ENCODE measurements at regions not wholly inside any gene's neighbourhood (a gene's known extent, or its start where the extent isn't known, plus 50 kb on each side); places are given as distances from the start of the nearest gene placed in this dataset.
"Not testable (repeated sequence)": the region's sequence is repeated elsewhere in the genome, so short reads cannot be mapped to it uniquely, and the experiment has no call there.

DNA sequence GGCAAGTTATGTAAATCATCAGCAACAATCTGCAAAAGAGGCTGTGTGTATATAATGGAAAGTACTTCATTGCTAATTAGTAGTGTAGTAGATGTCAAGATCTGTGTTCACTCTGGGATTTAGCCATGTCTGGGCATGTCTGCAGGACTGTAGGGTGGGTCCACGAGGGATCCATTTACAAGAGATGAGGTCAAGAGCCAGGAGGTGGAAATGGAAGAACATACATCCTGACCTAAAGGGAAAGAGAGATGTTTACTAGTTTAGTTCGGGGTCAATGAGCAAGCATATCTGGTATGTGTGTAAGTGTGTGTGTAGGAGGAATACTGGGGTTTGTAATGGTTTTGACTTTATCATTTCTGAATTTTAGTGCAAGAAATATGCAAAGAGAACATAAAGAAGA, 171.5 kb upstream of the NANOGP8 start:
- Histone ChIP-seq H3K4me3 (ENCODE audit: insufficient read depth in 1 of 2, low read depth in 1 of 2, low read length in 2 of 2) (no peak overlapping the region), H3K27me3 (ENCODE audit: control insufficient read depth in 1 of 2, insufficient read depth in 1 of 2, low read length in 2 of 2) (no peaks in the 10 kb centered on the region), H3K4me2 (ENCODE audit: low read length, poor library complexity, severe bottlenecking) (no peak overlapping the region), H2BK15ac (ENCODE audit: low read depth, poor library complexity, severe bottlenecking) (peak overlapping the region; percentile 92), H3K23ac (ENCODE audit: low read length in 2 of 2) (no peak overlapping the region), H3K4me1 (ENCODE audit: control insufficient read depth, insufficient read depth, low read depth, low read length) (peaks cover 1% of the 10 kb centered on the region), H2BK12ac (ENCODE audit: low read length in 2 of 2) (no peak overlapping the region), H3K4ac (ENCODE audit: low read depth in 1 of 2, low read length in 2 of 2) (no peak overlapping the region), H3K9me3 (ENCODE audit: control insufficient read depth, low read length) (no peaks in the 10 kb centered on the region), H4K8ac (ENCODE audit: low read length) (no peak overlapping the region), H3K36me3 (ENCODE audit: control insufficient read depth in 1 of 2, insufficient read depth in 2 of 2, low read depth in 1 of 2, low read length in 2 of 2) (no peaks in the 10 kb centered on the region), H3K18ac (ENCODE audit: low read depth in 1 of 2, low read length in 2 of 2) (peak overlapping the region in 1 of 2 experiments; percentile 40), H2BK5ac (ENCODE audit: low read depth, low read length, poor library complexity, severe bottlenecking) (no peak overlapping the region), H3K14ac (ENCODE audit: low read length in 2 of 2) (no peak overlapping the region), H3K9ac (ENCODE audit: low read length) (no peak overlapping the region), H4K91ac (ENCODE audit: low read length) (no peak overlapping the region), H3K79me1 (replicated peaks; ENCODE audit: low read length, poor library complexity, severe bottlenecking) (no peaks in the 10 kb centered on the region), H3K27ac (ENCODE audit: low read length, poor library complexity, severe bottlenecking) (no peak overlapping the region), H2AK5ac (ENCODE audit: low read length, severe bottlenecking) (no peak overlapping the region), H2AFZ (ENCODE audit: low read depth, low read length) (no peak overlapping the region), H2BK120ac (ENCODE audit: low read depth, low read length) (no peak overlapping the region)
- peak; percentile 17 for DNase-seq
- WGBS, result 17% methylated on average over 2 of the region's 2 CpGs

DNA sequence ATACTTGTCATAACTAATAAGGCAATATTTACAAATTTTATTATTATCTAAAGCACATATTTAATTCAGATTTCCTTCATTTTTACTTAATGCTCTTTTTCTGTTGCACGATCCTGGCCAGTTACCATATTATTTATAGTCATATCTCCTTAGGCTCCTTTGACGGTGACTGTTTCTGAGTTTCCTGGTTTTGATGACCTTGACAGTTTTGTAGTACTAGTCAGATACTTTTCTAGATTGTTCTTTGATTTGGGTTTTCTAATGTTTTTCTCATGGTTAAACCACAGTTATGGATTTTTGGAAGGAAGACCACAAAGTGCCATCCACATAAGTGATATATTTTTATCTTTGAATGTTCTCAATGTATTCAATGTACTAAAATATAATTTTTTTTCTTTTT, 171.0 kb upstream of the NANOGP8 start:
- no peak overlapping the region for H4K91ac ChIP-seq (ENCODE audit: low read length)
- H2BK5ac ChIP-seq (ENCODE audit: low read depth, low read length, poor library complexity, severe bottlenecking), result no peak overlapping the region
- no peaks in the 10 kb centered on the region for H3K27me3 ChIP-seq (ENCODE audit: control insufficient read depth in 1 of 2, insufficient read depth in 1 of 2, low read length in 2 of 2)
- H3K23ac ChIP-seq (ENCODE audit: low read length in 2 of 2), result no peak overlapping the region
- H3K4me2 ChIP-seq (ENCODE audit: low read length, poor library complexity, severe bottlenecking), result no peak overlapping the region
- no peak for DNase-seq
- 32% methylated on average over 2 of the region's 2 CpGs for WGBS
- H3K18ac ChIP-seq (ENCODE audit: low read depth in 1 of 2, low read length in 2 of 2), result no peak overlapping the region
- no peak overlapping the region for H3K9ac ChIP-seq (ENCODE audit: low read length)
- no peak overlapping the region for H2BK15ac ChIP-seq (ENCODE audit: low read depth, poor library complexity, severe bottlenecking)
- no peaks in the 10 kb centered on the region for H3K9me3 ChIP-seq (ENCODE audit: control insufficient read depth, low read length)
- H3K4me1 ChIP-seq (ENCODE audit: control insufficient read depth, insufficient read depth, low read depth, low read length), result peaks cover 1% of the 10 kb centered on the region
- no peaks in the 10 kb centered on the region for H3K36me3 ChIP-seq (ENCODE audit: control insufficient read depth in 1 of 2, insufficient read depth in 2 of 2, low read depth in 1 of 2, low read length in 2 of 2)
- H3K79me1 ChIP-seq (replicated peaks; ENCODE audit: low read length, poor library complexity, severe bottlenecking), result no peaks in the 10 kb centered on the region
- H2BK120ac ChIP-seq (ENCODE audit: low read depth, low read length), result no peak overlapping the region
- no peak overlapping the region for H3K4ac ChIP-seq (ENCODE audit: low read depth in 1 of 2, low read length in 2 of 2)
- no peak overlapping the region for H2AFZ ChIP-seq (ENCODE audit: low read depth, low read length)
- H3K4me3 ChIP-seq (ENCODE audit: insufficient read depth in 1 of 2, low read depth in 1 of 2, low read length in 2 of 2), result no peak overlapping the region
- H4K8ac ChIP-seq (ENCODE audit: low read length), result no peak overlapping the region
- H2BK12ac ChIP-seq (ENCODE audit: low read length in 2 of 2), result no peak overlapping the region
- no peak overlapping the region for H3K27ac ChIP-seq (ENCODE audit: low read length, poor library complexity, severe bottlenecking)
- no peak overlapping the region for H2AK5ac ChIP-seq (ENCODE audit: low read length, severe bottlenecking)
- H3K14ac ChIP-seq (ENCODE audit: low read length in 2 of 2), result no peak overlapping the region

GRCh38 chr15:35254908-35255307, 169.8 kb upstream of the NANOGP8 start:
- not testable (repeated sequence) for H3K4me1 ChIP-seq (ENCODE audit: control insufficient read depth, insufficient read depth, low read depth, low read length); H2AK5ac ChIP-seq (ENCODE audit: low read length, severe bottlenecking); H3K18ac ChIP-seq (ENCODE audit: low read depth in 1 of 2, low read length in 2 of 2); H3K4me2 ChIP-seq (ENCODE audit: low read length, poor library complexity, severe bottlenecking); H4K8ac ChIP-seq (ENCODE audit: low read length); DNase-seq; H2AFZ ChIP-seq (ENCODE audit: low read depth, low read length); H2BK120ac ChIP-seq (ENCODE audit: low read depth, low read length); H4K91ac ChIP-seq (ENCODE audit: low read length); H3K23ac ChIP-seq (ENCODE audit: low read length in 2 of 2); H3K36me3 ChIP-seq (ENCODE audit: control insufficient read depth in 1 of 2, insufficient read depth in 2 of 2, low read depth in 1 of 2, low read length in 2 of 2); H3K9me3 ChIP-seq (ENCODE audit: control insufficient read depth, low read length); H2BK5ac ChIP-seq (ENCODE audit: low read depth, low read length, poor library complexity, severe bottlenecking); H3K14ac ChIP-seq (ENCODE audit: low read length in 2 of 2); H3K27ac ChIP-seq (ENCODE audit: low read length, poor library complexity, severe bottlenecking); H2BK15ac ChIP-seq (ENCODE audit: low read depth, poor library complexity, severe bottlenecking); H3K79me1 ChIP-seq (replicated peaks; ENCODE audit: low read length, poor library complexity, severe bottlenecking); H3K9ac ChIP-seq (ENCODE audit: low read length); H3K4ac ChIP-seq (ENCODE audit: low read depth in 1 of 2, low read length in 2 of 2); H3K27me3 ChIP-seq (ENCODE audit: control insufficient read depth in 1 of 2, insufficient read depth in 1 of 2, low read length in 2 of 2); H3K4me3 ChIP-seq (ENCODE audit: insufficient read depth in 1 of 2, low read depth in 1 of 2, low read length in 2 of 2)
- peak overlapping the region in 1 of 2 experiments; percentile 66 for H2BK12ac ChIP-seq (ENCODE audit: low read length in 2 of 2)
- 92% methylated on average over 2 of the region's 5 CpGs for WGBS

GRCh38 chr15:35254062-35254461, 169.0 kb upstream of the NANOGP8 start:
- Histone ChIP-seq H3K9ac (ENCODE audit: low read length) (no peak overlapping the region), H3K27ac (ENCODE audit: low read length, poor library complexity, severe bottlenecking) (no peak overlapping the region), H3K4me3 (ENCODE audit: insufficient read depth in 1 of 2, low read depth in 1 of 2, low read length in 2 of 2) (no peak overlapping the region), H3K79me1 (replicated peaks; ENCODE audit: low read length, poor library complexity, severe bottlenecking) (no peaks in the 10 kb centered on the region), H3K36me3 (ENCODE audit: control insufficient read depth in 1 of 2, insufficient read depth in 2 of 2, low read depth in 1 of 2, low read length in 2 of 2) (no peaks in the 10 kb centered on the region), H2BK15ac (ENCODE audit: low read depth, poor library complexity, severe bottlenecking) (no peak overlapping the region), H3K9me3 (ENCODE audit: control insufficient read depth, low read length) (no peaks in the 10 kb centered on the region), H3K14ac (ENCODE audit: low read length in 2 of 2) (no peak overlapping the region), H2AFZ (ENCODE audit: low read depth, low read length) (no peak overlapping the region), H3K4me1 (ENCODE audit: control insufficient read depth, insufficient read depth, low read depth, low read length) (peaks cover 1% of the 10 kb centered on the region), H2AK5ac (ENCODE audit: low read length, severe bottlenecking) (no peak overlapping the region), H2BK12ac (ENCODE audit: low read length in 2 of 2) (no peak overlapping the region), H2BK120ac (ENCODE audit: low read depth, low read length) (no peak overlapping the region), H4K8ac (ENCODE audit: low read length) (no peak overlapping the region), H2BK5ac (ENCODE audit: low read depth, low read length, poor library complexity, severe bottlenecking) (no peak overlapping the region), H3K27me3 (ENCODE audit: control insufficient read depth in 1 of 2, insufficient read depth in 1 of 2, low read length in 2 of 2) (no peaks in the 10 kb centered on the region), H3K23ac (ENCODE audit: low read length in 2 of 2) (no peak overlapping the region), H3K4me2 (ENCODE audit: low read length, poor library complexity, severe bottlenecking) (no peak overlapping the region), H3K18ac (ENCODE audit: low read depth in 1 of 2, low read length in 2 of 2) (no peak overlapping the region), H4K91ac (ENCODE audit: low read length) (no peak overlapping the region), H3K4ac (ENCODE audit: low read depth in 1 of 2, low read length in 2 of 2) (no peak overlapping the region)
- 43% methylated on average over 1 of the region's 1 CpG for WGBS
- no peak for DNase-seq
